ENCODE measurements at regions not wholly inside any gene's neighbourhood (a gene's known extent, or its start where the extent isn't known, plus 50 kb on each side); places are given as distances from the start of the nearest gene placed in this dataset.

DNA sequence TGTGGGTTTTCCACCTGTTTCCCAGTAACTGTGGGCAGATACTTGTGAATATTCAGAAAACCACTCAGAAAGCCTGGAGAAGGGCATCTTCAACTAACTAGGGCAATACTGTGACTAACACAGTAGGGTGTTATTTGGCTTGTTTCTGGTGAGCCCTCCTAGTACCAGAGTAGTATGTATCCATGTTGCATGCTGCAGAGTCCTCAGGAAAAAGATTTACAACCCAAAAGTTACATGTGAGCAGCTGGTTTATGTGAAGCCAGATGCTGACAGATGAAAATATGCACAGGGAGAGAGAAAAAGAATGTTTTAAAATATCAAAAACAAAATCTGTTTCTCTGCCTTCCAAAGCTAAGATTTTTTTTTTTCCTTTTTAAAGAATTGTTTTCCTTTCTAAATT lies 333.2 kb upstream of the UBE2E3 start:
- no peak overlapping the region for H3K4me3 Mint-ChIP-seq (ENCODE audit: unreplicated experiment)
- H3K9me3 Mint-ChIP-seq (ENCODE audit: unreplicated experiment): peaks cover 8% of the 10 kb centered on the region
- H3K4me1 Mint-ChIP-seq (ENCODE audit: unreplicated experiment): peaks cover 3% of the 10 kb centered on the region
- no peak overlapping the region for H3K27ac Mint-ChIP-seq (ENCODE audit: unreplicated experiment)
- DNase-seq (ENCODE audit: extremely low spot score, unreplicated experiment): no peak
- H3K27me3 Mint-ChIP-seq (ENCODE audit: unreplicated experiment): no peaks in the 10 kb centered on the region
- no peak for TF ChIP-seq CTCF (IDR thresholded peaks at IDR 0.05)
- no peaks in the 10 kb centered on the region for H3K36me3 Mint-ChIP-seq (ENCODE audit: unreplicated experiment)

- H3K27ac Mint-ChIP-seq (ENCODE audit: unreplicated experiment): no peak overlapping the region
- no peak for TF ChIP-seq CTCF (IDR thresholded peaks at IDR 0.05)
Observed at GRCh38 chr2:180646756-180647155, 333.6 kb upstream of the UBE2E3 start.

DNA sequence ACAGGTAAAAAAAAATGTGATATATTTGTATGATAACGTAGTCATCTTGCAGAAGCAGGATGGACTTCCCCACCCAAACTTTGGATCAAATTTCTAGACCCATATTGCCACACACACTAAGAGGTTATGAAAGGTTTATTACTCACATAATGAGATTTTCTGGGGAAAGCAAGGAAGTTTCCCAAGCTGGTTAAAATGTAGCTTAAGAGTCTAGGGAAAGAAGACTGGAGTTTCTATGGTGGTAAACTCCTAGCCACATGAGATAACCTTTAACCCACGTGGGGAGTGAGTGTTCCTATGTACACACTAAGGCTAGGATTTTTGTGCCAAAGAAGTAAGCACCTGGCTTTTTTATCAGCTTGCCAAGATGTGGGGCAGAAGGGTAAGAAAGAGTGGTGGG lies 335.7 kb upstream of the UBE2E3 start:
- Mint-ChIP-seq H3K27me3 (ENCODE audit: unreplicated experiment) (no peaks in the 10 kb centered on the region), H3K36me3 (ENCODE audit: unreplicated experiment) (peaks cover under 1% of the 10 kb centered on the region), H3K9me3 (ENCODE audit: unreplicated experiment) (peaks cover 13% of the 10 kb centered on the region), H3K4me1 (ENCODE audit: unreplicated experiment) (peaks cover 3% of the 10 kb centered on the region), H3K4me3 (ENCODE audit: unreplicated experiment) (no peak overlapping the region), H3K27ac (ENCODE audit: unreplicated experiment) (no peak overlapping the region)
- TF ChIP-seq CTCF (IDR thresholded peaks at IDR 0.05): no peak
- no peak for DNase-seq (ENCODE audit: extremely low spot score, unreplicated experiment)

More at GRCh38 chr2:180646756-180647155, 333.6 kb upstream of the UBE2E3 start:
- Mint-ChIP-seq H3K4me3 (ENCODE audit: unreplicated experiment) (no peak overlapping the region), H3K36me3 (ENCODE audit: unreplicated experiment) (no peaks in the 10 kb centered on the region), H3K4me1 (ENCODE audit: unreplicated experiment) (peaks cover 3% of the 10 kb centered on the region), H3K9me3 (ENCODE audit: unreplicated experiment) (peaks cover 9% of the 10 kb centered on the region), H3K27me3 (ENCODE audit: unreplicated experiment) (no peaks in the 10 kb centered on the region)
- no peak for DNase-seq (ENCODE audit: extremely low spot score, unreplicated experiment)

DNA sequence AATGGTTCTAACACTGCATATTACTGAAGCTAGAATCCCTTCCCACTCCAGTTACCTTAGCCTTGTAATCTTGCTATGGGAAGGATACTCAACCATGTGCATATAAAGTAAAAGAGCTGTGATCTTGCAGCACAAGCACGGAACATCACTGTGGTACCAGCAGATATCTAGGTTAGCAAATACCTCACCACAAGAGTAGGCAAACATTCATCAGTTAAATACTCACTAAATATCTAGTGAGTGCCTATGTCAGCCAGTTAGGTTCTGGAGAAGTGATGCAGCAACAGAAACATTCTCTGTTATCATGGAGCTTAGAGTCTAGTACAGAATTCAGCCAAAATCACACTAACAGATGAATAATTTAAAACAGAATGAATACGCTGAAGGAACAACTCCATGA lies 349.6 kb upstream of the UBE2E3 start:
- DNase-seq (ENCODE audit: extremely low spot score, unreplicated experiment): no peak
- Mint-ChIP-seq H3K36me3 (ENCODE audit: unreplicated experiment) (no peaks in the 10 kb centered on the region), H3K27me3 (ENCODE audit: unreplicated experiment) (no peaks in the 10 kb centered on the region), H3K4me1 (ENCODE audit: unreplicated experiment) (peaks cover 3% of the 10 kb centered on the region), H3K27ac (ENCODE audit: unreplicated experiment) (no peak overlapping the region), H3K4me3 (ENCODE audit: unreplicated experiment) (no peak overlapping the region), H3K9me3 (ENCODE audit: unreplicated experiment) (peaks cover 13% of the 10 kb centered on the region)
- no peak for TF ChIP-seq CTCF (IDR thresholded peaks at IDR 0.05)

GRCh38 chr2:180625006-180625844 lies 355.2 kb upstream of the UBE2E3 start:
- DNase-seq (ENCODE audit: extremely low spot score, unreplicated experiment): no peak
- no peaks in the 10 kb centered on the region for H3K27me3 Mint-ChIP-seq (ENCODE audit: unreplicated experiment)
- peak overlapping the region; percentile 41 for H3K27ac Mint-ChIP-seq (ENCODE audit: unreplicated experiment)
- H3K4me3 Mint-ChIP-seq (ENCODE audit: unreplicated experiment): no peak overlapping the region
- H3K4me1 Mint-ChIP-seq (ENCODE audit: unreplicated experiment): peaks cover 22% of the 10 kb centered on the region
- TF ChIP-seq CTCF (IDR thresholded peaks at IDR 0.05): no peak
- no peaks in the 10 kb centered on the region for H3K36me3 Mint-ChIP-seq (ENCODE audit: unreplicated experiment)
- peaks cover 13% of the 10 kb centered on the region for H3K9me3 Mint-ChIP-seq (ENCODE audit: unreplicated experiment)

All from osteocyte (in vitro differentiated cells).